ENCODE measurements at regions not wholly inside any gene's neighbourhood (a gene's known extent, or its start where the extent isn't known, plus 50 kb on each side); places are given as distances from the start of the nearest gene placed in this dataset.

DNA sequence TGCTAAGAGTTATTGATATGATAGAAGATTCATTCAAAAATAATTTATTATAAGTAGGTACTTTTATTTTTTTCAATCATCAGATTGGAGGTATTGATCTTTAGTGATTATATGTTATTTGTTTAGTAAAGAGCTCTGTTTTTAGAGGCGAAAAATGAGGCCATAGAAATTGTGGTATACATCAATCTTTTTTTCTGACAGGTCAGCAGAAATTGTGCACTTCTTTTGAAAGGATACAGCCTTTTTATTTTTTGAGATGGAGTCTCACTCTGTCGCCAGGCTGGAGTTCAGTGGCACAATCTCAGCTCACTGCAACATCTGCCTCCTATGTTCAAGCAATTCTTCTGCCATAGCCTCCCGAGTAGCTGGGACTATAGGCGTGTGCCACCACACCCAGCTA is 292.1 kb downstream of the BAMBI start:
- TF ChIP-seq TCF7L2 (IDR thresholded peaks at IDR 0.05; ENCODE audit: low read depth, low read length), result no peak
- TF ChIP-seq, protein P1, sequence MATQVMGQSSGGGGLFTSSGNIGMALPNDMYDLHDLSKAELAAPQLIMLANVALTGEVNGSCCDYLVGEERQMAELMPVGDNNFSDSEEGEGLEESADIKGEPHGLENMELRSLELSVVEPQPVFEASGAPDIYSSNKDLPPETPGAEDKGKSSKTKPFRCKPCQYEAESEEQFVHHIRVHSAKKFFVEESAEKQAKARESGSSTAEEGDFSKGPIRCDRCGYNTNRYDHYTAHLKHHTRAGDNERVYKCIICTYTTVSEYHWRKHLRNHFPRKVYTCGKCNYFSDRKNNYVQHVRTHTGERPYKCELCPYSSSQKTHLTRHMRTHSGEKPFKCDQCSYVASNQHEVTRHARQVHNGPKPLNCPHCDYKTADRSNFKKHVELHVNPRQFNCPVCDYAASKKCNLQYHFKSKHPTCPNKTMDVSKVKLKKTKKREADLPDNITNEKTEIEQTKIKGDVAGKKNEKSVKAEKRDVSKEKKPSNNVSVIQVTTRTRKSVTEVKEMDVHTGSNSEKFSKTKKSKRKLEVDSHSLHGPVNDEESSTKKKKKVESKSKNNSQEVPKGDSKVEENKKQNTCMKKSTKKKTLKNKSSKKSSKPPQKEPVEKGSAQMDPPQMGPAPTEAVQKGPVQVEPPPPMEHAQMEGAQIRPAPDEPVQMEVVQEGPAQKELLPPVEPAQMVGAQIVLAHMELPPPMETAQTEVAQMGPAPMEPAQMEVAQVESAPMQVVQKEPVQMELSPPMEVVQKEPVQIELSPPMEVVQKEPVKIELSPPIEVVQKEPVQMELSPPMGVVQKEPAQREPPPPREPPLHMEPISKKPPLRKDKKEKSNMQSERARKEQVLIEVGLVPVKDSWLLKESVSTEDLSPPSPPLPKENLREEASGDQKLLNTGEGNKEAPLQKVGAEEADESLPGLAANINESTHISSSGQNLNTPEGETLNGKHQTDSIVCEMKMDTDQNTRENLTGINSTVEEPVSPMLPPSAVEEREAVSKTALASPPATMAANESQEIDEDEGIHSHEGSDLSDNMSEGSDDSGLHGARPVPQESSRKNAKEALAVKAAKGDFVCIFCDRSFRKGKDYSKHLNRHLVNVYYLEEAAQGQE (IDR thresholded peaks at IDR 0.05; ENCODE audit: insufficient read depth in 1 of 2, low read depth in 2 of 2, low read length in 1 of 2), result no peak
- TF ChIP-seq POLR2AphosphoS5 (IDR thresholded peaks at IDR 0.05; ENCODE audit: low read depth, low read length), result no peak
- no peak for TF ChIP-seq SIN3A (IDR thresholded peaks at IDR 0.05; ENCODE audit: borderline replicate concordance, insufficient read depth, low read depth, low read length)
- TF ChIP-seq, protein P2, sequence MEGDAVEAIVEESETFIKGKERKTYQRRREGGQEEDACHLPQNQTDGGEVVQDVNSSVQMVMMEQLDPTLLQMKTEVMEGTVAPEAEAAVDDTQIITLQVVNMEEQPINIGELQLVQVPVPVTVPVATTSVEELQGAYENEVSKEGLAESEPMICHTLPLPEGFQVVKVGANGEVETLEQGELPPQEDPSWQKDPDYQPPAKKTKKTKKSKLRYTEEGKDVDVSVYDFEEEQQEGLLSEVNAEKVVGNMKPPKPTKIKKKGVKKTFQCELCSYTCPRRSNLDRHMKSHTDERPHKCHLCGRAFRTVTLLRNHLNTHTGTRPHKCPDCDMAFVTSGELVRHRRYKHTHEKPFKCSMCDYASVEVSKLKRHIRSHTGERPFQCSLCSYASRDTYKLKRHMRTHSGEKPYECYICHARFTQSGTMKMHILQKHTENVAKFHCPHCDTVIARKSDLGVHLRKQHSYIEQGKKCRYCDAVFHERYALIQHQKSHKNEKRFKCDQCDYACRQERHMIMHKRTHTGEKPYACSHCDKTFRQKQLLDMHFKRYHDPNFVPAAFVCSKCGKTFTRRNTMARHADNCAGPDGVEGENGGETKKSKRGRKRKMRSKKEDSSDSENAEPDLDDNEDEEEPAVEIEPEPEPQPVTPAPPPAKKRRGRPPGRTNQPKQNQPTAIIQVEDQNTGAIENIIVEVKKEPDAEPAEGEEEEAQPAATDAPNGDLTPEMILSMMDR (IDR thresholded peaks at IDR 0.05), result no peak
- POLR2A ChIA-PET, result no interaction called here
- no TSS peak for BruUV-seq (replicated peaks)

DNA sequence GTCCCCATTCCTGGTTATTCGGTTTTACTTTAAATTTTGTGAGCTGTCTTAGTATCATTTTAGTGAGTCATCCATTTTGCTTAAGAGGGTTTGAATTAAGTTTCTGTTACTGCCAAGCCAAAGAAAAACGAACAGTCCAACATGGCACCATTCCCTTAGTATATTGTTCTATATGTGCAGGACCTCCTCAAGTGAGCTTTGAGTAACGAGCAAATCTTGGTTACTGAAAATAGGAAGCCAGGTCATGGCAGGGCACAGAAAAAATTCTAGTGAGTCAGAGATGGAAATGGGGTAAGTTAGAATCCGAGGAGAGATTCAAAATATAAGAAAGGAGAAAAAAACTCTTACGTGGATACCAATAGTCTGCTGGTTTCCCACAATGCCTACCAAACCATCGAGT is 292.9 kb downstream of the BAMBI start:
- Histone ChIP-seq H3K4me3 (ENCODE audit: low read depth in 2 of 2, low read length in 2 of 2) (no peak overlapping the region), H3K4me1 (ENCODE audit: control insufficient read depth, insufficient read depth, low read length) (no peaks in the 10 kb centered on the region), H3K27ac (ENCODE audit: low read length) (no peak overlapping the region), H3K27me3 (ENCODE audit: control insufficient read depth, insufficient read depth, low read length) (no peaks in the 10 kb centered on the region), H3K9me3 (ENCODE audit: control insufficient read depth, insufficient read depth, low read depth, low read length) (no peaks in the 10 kb centered on the region), H3K36me3 (ENCODE audit: control insufficient read depth, insufficient read depth, low read length) (no peaks in the 10 kb centered on the region)
- ATAC-seq, result no peak
- ChIA-PET CTCF (interaction anchor here (0.6 kb wide), 1 partner anchor 162 kb away, joined by 3 read pairs; no protein-coding TSS in a partner anchor), POLR2A (no interaction called here)
- in situ Hi-C loops (cut with HindIII; ENCODE audit: low pct_unique_long_range_greater_than_20kb, low sequenced_read_pairs), result no loop called here
- TF ChIP-seq, protein P2 (IDR thresholded peaks at IDR 0.05), result no peak
- TF ChIP-seq SIN3A (IDR thresholded peaks at IDR 0.05; ENCODE audit: borderline replicate concordance, insufficient read depth, low read depth, low read length) (no peak), POLR2AphosphoS5 (IDR thresholded peaks at IDR 0.05; ENCODE audit: low read depth, low read length) (no peak), TCF7L2 (IDR thresholded peaks at IDR 0.05; ENCODE audit: low read depth, low read length) (no peak)
- TF ChIP-seq, protein P1 (IDR thresholded peaks at IDR 0.05; ENCODE audit: insufficient read depth in 1 of 2, low read depth in 2 of 2, low read length in 1 of 2), result no peak
- BruUV-seq (replicated peaks), result no TSS peak
- DNase-seq (ENCODE audit: low read depth, low spot score), result no peak
- intact Hi-C loops (cut with micrococcal nuclease; ENCODE audit: unreplicated experiment), result no loop called here

More for the DNA sequence above, 292.1 kb downstream of the BAMBI start:
- no peaks in the 10 kb centered on the region for H3K9me3 ChIP-seq (ENCODE audit: control insufficient read depth, insufficient read depth, low read depth, low read length)
- H3K27ac ChIP-seq (ENCODE audit: low read length), result no peak overlapping the region
- in situ Hi-C loops (cut with HindIII; ENCODE audit: low pct_unique_long_range_greater_than_20kb, low sequenced_read_pairs) (no loop called here), intact Hi-C loops (cut with micrococcal nuclease; ENCODE audit: unreplicated experiment) (no loop called here)
- CTCF ChIA-PET, result no interaction called here
- H3K4me3 ChIP-seq (ENCODE audit: low read depth in 2 of 2, low read length in 2 of 2), result no peak overlapping the region
- DNase-seq (ENCODE audit: low read depth, low spot score) (no peak), ATAC-seq (no peak)
- no peaks in the 10 kb centered on the region for H3K36me3 ChIP-seq (ENCODE audit: control insufficient read depth, insufficient read depth, low read length)
- H3K27me3 ChIP-seq (ENCODE audit: control insufficient read depth, insufficient read depth, low read length), result no peaks in the 10 kb centered on the region
- no peaks in the 10 kb centered on the region for H3K4me1 ChIP-seq (ENCODE audit: control insufficient read depth, insufficient read depth, low read length)

Data from Panc1 (cell line).